Psoas muscle (tissue), 7 donors: ENCODE measurements at regions not wholly inside any gene's neighbourhood (a gene's known extent, or its start where the extent isn't known, plus 50 kb on each side); places are given as distances from the start of the nearest gene placed in this dataset.

Experiments
- ATAC-seq, 4 donors: fragments of 200-7000 bp; cut with Tn5 transposase; one replicate each; pipeline ENCODE4 v1.9.1; 2020; ENCODE audit warnings: moderate library complexity in 3 of 4, mild to moderate bottlenecking in 2 of 4
- DNase-seq, 2 donors: peaks; one replicate each; pipeline ENCODE4 v3.0.0-alpha.2; 2020
- H3K27ac ChIP-seq: fragments of 200-600 bp; one replicate; pipeline ENCODE4 v1.8.0; 2022
- H3K27me3 ChIP-seq, 3 donors: fragments of 200-600 bp in 1 of 3; one replicate each; pipeline versions ENCODE4 v1.6.1 to v1.8.0; 2013 to 2022; ENCODE audit warnings: low read length in 2 of 3, mild to moderate bottlenecking in 2 of 3, moderate library complexity in 1 of 3; ENCODE audit not compliant: insufficient read depth in 3 of 3
- H3K36me3 ChIP-seq, 2 donors: fragments of 200-600 bp in 1 of 2; one replicate each; pipeline versions ENCODE4 v1.6.1 to v1.8.0; 2013 to 2022; ENCODE audit warnings: low read depth in 1 of 2, mild to moderate bottlenecking in 1 of 2, moderate library complexity in 1 of 2; ENCODE audit not compliant: insufficient read depth in 1 of 2
- H3K4me1 ChIP-seq: fragments of 200-600 bp; one replicate; pipeline ENCODE4 v1.8.0; 2022
- H3K4me3 ChIP-seq: fragments of 200-600 bp; one replicate; pipeline ENCODE4 v1.8.0; 2022; ENCODE audit warnings: mild to moderate bottlenecking
- H3K9me3 ChIP-seq: fragments of 200-600 bp; one replicate; pipeline ENCODE4 v1.8.0; 2022
- CTCF ChIP-seq: fragments of 200-600 bp; IDR thresholded peaks from one replicate; pipeline ENCODE4 v1.8.0; 2022; ENCODE audit warnings: antibody characterized with exemption
- WGBS, 3 donors: extraction: QIAGEN DNeasy Blood & Tissue Kit; methylation state at CpG; one replicate each; pipeline versions ENCODE4 v1.1.6 to v1.1.7; 2013; 5-methylcytosine and 5-hydroxymethylcytosine counted together
- intact Hi-C, 2 donors: fragments of 100-400 bp; cut with DNase I; formaldehyde crosslinking; loops; one replicate each; pipeline versions ENCODE4 v1.11.0 to v1.14.2; 2022
- donor health status: healthy with polysubstance abuse.
- donor health status: DM: no; HTN: no; CAD: no; lungs with moderate emphysema.
- donor health status: Bipolar disorder and iron deficiency.
- donor health status: healthy.
- donor health status: DM: yes; HTN: yes; CAD: no.
- donor health status: DM: no; HTN: no; CAD: no.
- donor health status: DM: yes; HTN: yes; CAD: no.

DNA sequence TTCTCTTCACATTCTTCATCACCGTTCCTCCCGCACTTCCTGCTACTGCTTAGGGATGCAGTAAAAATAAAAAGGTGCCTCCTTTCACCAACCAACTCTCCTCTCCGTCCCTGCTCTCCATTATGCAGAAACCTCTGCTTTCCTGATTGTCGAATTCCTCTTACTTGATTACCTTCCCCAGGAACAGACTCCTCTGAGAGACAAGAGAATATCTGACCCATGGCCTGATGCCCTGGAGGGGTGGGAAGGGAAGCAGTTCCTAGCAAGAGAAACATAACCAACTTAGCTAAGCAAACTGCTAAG is 80.9 kb downstream of the TRIM29 start:
- no peak overlapping the region for H3K4me3 ChIP-seq
- no peaks in the 10 kb centered on the region for H3K4me1 ChIP-seq
- no peak overlapping the region for H3K27ac ChIP-seq
- intact Hi-C loops = no loop called here
- 64 to 78% (median 76%) methylated on average over 4 of the region's 4 CpGs for WGBS, 3 donors
- H3K9me3 ChIP-seq = no peaks in the 10 kb centered on the region
- H3K36me3 ChIP-seq = no peaks in the 10 kb centered on the region
- no peak for TF ChIP-seq CTCF
- ATAC-seq (no peak), DNase-seq (no peak)
- peaks cover 0 to 8% (median 7%) of the 10 kb centered on the region in 3 donors for H3K27me3 ChIP-seq

DNA sequence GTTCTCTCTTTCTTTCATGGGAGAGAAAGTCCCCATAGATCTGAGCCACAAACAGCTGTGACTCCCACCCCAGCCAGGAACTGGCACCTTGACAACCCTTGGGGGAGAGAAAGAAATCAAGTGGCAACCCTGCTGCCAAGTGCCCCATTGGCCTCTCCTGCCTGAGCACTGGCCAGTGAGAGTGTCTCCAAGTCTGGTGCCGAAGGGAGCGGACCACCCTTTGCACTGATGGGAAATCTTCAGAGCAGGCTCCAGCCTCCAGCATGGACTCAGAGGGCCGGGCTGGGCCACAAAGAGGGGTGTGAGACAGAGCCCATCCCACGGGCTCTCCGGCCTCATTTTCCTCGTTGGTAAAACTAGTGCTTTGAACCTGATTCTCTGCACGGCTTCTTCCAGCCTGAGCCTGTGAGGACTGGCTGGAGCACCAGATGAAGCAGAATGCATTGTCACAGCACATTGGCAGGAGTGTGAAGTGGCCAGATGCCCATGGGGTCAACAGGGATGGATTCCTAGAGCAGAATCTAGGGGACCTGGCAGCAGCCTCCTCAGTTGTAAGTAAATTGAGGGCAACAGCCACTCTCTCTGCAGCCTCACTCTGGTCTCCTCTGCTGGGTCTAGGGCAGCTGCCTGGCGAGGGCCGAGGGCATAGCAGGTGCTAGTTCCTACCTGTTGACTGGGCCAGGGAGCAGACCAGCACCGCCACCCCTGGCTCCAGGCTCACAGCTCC is 81.4 kb downstream of the TRIM29 start:
- TF ChIP-seq CTCF = no peak
- no peak overlapping the region for H3K27ac ChIP-seq
- intact Hi-C loops = no loop called here
- WGBS, 3 donors = 71 to 81% (median 72%) methylated on average over 10 of the region's 10 CpGs
- H3K4me1 ChIP-seq = no peaks in the 10 kb centered on the region
- H3K36me3 ChIP-seq = no peaks in the 10 kb centered on the region
- no peak for ATAC-seq
- H3K27me3 ChIP-seq = peaks cover 0 to 5% (median 3%) of the 10 kb centered on the region in 3 donors
- no peak overlapping the region for H3K4me3 ChIP-seq
- no peaks in the 10 kb centered on the region for H3K9me3 ChIP-seq
- no peak for DNase-seq

DNA sequence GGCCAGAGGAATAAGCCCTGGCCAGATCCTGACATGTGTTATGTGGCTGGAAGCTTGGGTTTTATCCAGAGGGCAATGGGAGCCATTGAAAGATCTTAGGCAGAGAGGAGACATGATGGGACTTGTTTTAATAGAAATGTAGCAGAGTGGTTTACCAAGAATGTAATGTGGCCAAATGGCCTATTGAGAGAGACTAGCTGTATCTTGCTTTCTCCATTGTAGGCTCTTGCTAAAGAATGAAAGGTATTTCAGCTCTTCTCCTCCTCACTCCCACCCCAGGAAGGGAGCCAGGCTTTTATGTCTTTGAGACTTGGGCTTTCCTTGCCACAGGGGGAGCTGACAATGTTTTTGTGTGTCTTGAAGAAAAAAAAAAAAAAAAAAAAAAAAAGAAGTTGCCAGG is 82.3 kb downstream of the TRIM29 start:
- no peak for TF ChIP-seq CTCF
- Histone ChIP-seq H3K36me3 (no peaks in the 10 kb centered on the region), H3K4me3 (no peak overlapping the region), H3K27me3 (peaks cover 0 to 5% (median 2%) of the 10 kb centered on the region in 3 donors), H3K9me3 (no peaks in the 10 kb centered on the region), H3K27ac (no peak overlapping the region), H3K4me1 (no peaks in the 10 kb centered on the region)
- DNase-seq = no peak
- intact Hi-C loops = no loop called here
- no peak for ATAC-seq

DNA sequence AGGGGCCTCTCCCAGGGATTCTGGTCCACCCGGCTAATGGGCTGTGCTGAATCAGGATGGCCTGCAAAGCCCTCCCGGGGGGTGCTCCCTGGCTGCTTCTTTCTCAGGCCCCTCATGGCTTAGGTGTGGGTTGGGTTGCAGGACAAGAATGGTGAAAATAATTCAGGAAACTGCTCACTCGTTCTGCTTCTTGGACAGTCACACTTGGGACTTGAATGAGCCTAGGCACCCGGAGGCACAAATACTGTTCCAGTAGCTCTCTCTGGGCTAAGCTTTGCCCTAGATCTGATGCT is 83.2 kb downstream of the TRIM29 start:
- H3K27me3 ChIP-seq = peaks cover 0 to 5% (median 2%) of the 10 kb centered on the region in 3 donors
- DNase-seq = no peak
- no peaks in the 10 kb centered on the region for H3K36me3 ChIP-seq
- intact Hi-C loops = no loop called here
- no peak overlapping the region for H3K4me3 ChIP-seq
- 81 to 87% (median 85%) methylated on average over 4 of the region's 4 CpGs for WGBS, 3 donors
- H3K27ac ChIP-seq = no peak overlapping the region
- no peaks in the 10 kb centered on the region for H3K9me3 ChIP-seq
- no peaks in the 10 kb centered on the region for H3K4me1 ChIP-seq
- no peak for ATAC-seq
- TF ChIP-seq CTCF = no peak

DNA sequence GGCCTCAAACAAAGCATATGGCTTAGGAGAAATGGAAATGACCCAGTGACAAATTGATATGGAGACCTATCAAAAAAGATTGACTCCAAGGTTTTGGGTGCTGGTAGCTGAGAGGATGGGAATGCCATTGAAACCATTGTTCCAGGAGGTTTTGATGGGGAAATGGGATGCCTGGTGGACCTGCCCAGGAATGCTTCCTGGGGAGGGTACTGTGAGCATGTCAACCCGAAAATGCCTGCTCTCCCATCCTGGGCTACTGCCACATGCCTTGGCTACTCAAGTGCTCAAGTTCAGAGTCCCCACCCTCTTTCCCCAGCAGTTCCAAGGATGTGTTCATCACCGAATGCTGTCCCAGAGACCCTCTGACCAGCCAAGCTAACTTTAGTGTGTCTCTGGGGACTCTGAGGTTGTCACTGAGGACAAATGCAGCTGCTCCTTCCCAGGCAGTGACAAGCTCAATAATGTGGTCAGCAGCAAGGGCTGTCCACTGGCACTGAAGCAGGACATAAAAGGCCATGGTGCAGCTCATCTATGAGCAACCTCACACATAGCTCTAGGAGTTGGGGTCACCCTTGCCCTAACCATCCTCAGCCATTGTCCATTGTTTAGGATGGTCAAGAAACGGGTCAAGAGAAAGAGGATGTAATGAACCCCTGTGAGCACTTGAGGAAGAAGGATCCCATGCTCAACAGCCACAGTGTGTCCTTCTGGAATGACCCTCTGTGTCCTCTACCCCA is 83.7 kb downstream of the TRIM29 start:
- Histone ChIP-seq H3K4me3 (no peak overlapping the region), H3K36me3 (no peaks in the 10 kb centered on the region), H3K27me3 (peaks cover 0 to 5% (median 2%) of the 10 kb centered on the region in 3 donors), H3K27ac (no peak overlapping the region), H3K4me1 (no peaks in the 10 kb centered on the region), H3K9me3 (no peaks in the 10 kb centered on the region)
- no peak for ATAC-seq
- no peak for TF ChIP-seq CTCF
- DNase-seq = no peak
- intact Hi-C loops = no loop called here
- WGBS, 3 donors = 59 to 86% (median 71%) methylated on average over 3 of the region's 3 CpGs
